GM23338 (cell line): ENCODE measurements at regions not wholly inside any gene's neighbourhood (a gene's known extent, or its start where the extent isn't known, plus 50 kb on each side); places are given as distances from the start of the nearest gene placed in this dataset.

ENCODE experiments used
- CREB1 ChIP-seq: fragments of 250-450 bp; sonication (Bioruptor Pico); IDR thresholded peaks from 2 replicates; pipeline ENCODE4 v1.5.0; 2020; ENCODE audit warnings: low read depth, mild to moderate bottlenecking, moderate library complexity
- EZH2 ChIP-seq: fragments of 200-600 bp; sonication (generic); IDR thresholded peaks from one replicate; pipeline ENCODE4 v1.8.0; 2017; ENCODE audit warnings: antibody characterized with exemption, mild to moderate bottlenecking, low read depth; ENCODE audit not compliant: unreplicated experiment
- EZH2phosphoT487 ChIP-seq: fragments of 200-600 bp; sonication (generic); IDR thresholded peaks from one replicate; pipeline ENCODE4 v1.8.1; 2018; ENCODE audit warnings: antibody characterized with exemption; ENCODE audit not compliant: unreplicated experiment
- POLR2AphosphoS5 ChIP-seq: IDR thresholded peaks from 2 replicates; pipeline ENCODE4 v1.6.1; 2016; ENCODE audit warnings: antibody characterized with exemption, low read depth
- REST ChIP-seq: IDR thresholded peaks from one replicate; pipeline ENCODE4 v1.6.1; 2018; ENCODE audit warnings: antibody characterized with exemption; ENCODE audit not compliant: unreplicated experiment
- ZNF114 ChIP-seq: fragments of 250-450 bp; sonication (Bioruptor Pico); IDR thresholded peaks from 2 replicates; pipeline ENCODE4 v1.5.0; 2020; ENCODE audit warnings: mild to moderate bottlenecking, moderate library complexity
- TF ChIP-seq, protein P1 (sequence below), 2 experiments: fragments of 200-600 bp in 1 of 2; sonication (generic) in 1 of 2; conservative IDR thresholded peaks; 2 replicates each; pipeline versions ENCODE4 v1.5.1 to v1.6.1; 2016 to 2017; ENCODE audit warnings: antibody characterized with exemption in 2 of 2, low read depth in 2 of 2, mild to moderate bottlenecking in 2 of 2, moderate library complexity in 1 of 2

GRCh38 chr17:74114881-74115470, 88.5 kb upstream of the RPL38 start:
- no peak for TF ChIP-seq REST
- TF ChIP-seq, protein P1, sequence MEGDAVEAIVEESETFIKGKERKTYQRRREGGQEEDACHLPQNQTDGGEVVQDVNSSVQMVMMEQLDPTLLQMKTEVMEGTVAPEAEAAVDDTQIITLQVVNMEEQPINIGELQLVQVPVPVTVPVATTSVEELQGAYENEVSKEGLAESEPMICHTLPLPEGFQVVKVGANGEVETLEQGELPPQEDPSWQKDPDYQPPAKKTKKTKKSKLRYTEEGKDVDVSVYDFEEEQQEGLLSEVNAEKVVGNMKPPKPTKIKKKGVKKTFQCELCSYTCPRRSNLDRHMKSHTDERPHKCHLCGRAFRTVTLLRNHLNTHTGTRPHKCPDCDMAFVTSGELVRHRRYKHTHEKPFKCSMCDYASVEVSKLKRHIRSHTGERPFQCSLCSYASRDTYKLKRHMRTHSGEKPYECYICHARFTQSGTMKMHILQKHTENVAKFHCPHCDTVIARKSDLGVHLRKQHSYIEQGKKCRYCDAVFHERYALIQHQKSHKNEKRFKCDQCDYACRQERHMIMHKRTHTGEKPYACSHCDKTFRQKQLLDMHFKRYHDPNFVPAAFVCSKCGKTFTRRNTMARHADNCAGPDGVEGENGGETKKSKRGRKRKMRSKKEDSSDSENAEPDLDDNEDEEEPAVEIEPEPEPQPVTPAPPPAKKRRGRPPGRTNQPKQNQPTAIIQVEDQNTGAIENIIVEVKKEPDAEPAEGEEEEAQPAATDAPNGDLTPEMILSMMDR (conservative IDR thresholded peaks at IDR 0.05; ENCODE audit: low read depth in 2 of 2), result no peak
- TF ChIP-seq EZH2phosphoT487, result no peak
- no peak for TF ChIP-seq POLR2AphosphoS5
- TF ChIP-seq CREB1, result no peak
- no peak for TF ChIP-seq EZH2
- no peak for TF ChIP-seq ZNF114
